ENCODE measurements at regions not wholly inside any gene's neighbourhood (a gene's known extent, or its start where the extent isn't known, plus 50 kb on each side); places are given as distances from the start of the nearest gene placed in this dataset.

- DNase-seq, result no peak
These were observed 53.0 kb upstream of the ANKEF1 start for GRCh38 chr20:9981829-9982228.

GRCh38 chr20:9978397-9979004, 56.3 kb upstream of the ANKEF1 start:
- DNase-seq, result peak; percentile 36

- DNase-seq, result no peak
These were observed 57.2 kb upstream of the ANKEF1 start for GRCh38 chr20:9977629-9978028.

DNA sequence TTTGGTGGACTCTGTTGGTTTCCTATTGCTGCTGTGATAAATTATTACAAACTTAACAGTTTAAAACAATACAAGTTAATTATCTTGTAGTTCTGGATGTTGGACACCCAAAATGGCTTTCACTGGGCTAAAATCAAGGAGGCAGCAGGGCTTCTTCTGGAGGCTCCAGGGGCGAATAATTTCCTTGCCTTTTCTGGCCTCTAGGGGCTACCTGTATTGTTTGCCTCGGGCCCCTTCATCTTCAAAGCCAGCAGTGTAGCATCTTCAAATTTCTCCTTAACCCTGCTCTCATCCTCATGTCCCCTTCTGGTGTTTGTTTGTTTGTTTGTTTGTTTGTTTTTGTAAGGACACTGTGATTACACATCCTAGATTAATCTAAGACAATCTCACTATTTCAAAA, 60.5 kb upstream of the ANKEF1 start:
- DNase-seq, result no peak

GRCh38 chr20:9971746-9972145, 63.0 kb upstream of the ANKEF1 start:
- DNase-seq, result no peak

DNA sequence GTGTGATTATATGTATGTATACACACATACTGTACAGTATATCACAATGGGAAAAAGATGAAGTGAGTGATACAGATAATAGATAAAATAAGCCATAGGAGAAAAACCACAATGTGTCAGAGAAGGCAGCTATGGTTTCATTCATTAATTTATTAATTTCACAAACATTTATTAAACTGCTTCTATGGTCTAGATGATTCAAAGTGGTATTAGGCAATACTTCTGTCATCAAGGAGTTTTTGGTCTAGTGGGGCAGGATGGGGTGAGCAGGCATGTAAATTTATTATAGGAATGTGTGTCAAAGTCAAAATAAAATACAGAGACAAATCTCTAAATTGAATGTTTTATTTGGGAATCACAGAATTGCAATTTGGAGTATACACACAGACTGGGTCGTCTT, 65.2 kb upstream of the ANKEF1 start:
- DNase-seq, result no peak

GRCh38 chr20:9968015-9968414, 66.8 kb upstream of the ANKEF1 start:
- no peak for DNase-seq

DNA sequence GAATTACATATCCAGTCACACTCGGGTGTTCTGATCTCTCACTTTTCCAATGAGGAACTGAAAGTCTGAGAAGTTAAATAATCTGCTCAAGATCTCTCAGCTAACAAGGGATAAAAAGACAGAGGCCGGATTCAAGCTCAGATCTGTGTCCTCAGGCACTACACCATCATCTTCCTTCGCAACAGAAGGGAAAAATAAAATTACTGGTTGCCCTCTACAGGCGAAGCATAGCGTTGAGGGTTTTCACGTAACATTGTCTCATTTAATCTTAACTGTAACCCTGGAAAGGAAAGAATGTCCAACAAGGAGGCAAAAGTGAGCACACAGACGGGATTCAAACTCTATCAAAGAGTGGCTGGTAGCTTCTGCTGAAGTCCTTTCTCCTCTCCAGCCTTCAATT, 67.8 kb upstream of the ANKEF1 start:
- no peak for DNase-seq

- DNase-seq, result no peak
These were observed 71.8 kb upstream of the ANKEF1 start for GRCh38 chr20:9963029-9963428.

DNA sequence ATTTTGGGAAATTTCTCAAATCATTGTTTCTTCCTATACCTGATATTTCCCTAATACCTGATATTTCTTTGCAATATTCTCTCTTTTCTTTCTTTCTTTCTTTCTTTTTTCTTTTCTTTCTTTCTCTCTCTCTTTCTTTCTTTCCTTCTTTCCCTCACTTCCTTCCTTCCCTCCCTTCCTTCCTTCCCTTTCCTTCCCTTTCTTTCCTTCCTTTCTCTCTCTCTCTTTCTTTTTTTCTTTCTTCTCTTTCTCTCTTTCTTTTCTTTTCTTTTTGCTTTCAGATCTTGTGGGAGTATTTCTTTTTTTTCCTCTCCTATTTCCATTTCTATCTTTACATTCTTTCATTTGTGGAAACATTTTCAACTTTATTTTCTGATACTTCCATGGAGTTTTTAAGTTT, 76.1 kb upstream of the ANKEF1 start:
- no peak for DNase-seq

DNA sequence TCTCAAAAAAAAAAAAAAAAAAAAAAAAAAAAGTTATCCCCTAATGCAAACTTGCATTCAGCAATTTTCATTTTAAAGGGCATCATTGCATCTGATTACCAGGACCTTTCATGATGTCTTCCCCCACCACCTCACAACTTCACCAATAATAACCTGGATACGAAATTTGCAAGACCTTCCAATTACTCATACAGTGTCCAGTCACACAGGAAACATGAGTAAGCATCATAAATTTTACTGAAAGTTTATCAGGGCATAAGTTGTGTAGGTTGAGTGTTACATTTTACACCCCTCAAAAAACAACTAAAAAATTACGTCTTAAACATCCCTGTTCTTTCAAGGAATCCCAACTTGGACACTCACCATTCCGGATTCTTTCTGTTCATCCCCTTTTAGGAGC, 79.1 kb upstream of the ANKEF1 start:
- DNase-seq, result no peak

DNA sequence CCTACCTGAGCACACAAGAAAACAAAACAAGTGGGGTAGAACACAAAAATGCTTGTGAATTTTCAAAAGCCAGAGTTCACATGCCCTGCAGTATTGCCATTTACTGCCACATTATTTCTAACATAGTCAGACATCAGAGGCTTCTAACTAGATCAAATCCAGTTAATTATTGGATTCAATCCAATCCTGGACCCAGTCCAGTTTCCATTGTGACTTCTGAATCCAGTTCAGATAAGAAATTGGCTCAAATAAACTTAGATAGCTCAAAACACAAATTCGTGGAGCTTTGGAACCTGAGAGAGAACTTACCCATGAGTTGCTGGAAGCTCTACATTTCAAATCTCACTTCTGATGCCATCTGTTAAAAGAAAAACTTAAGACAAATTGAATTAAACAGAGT, 85.2 kb upstream of the ANKEF1 start:
- no peak for DNase-seq

DNA sequence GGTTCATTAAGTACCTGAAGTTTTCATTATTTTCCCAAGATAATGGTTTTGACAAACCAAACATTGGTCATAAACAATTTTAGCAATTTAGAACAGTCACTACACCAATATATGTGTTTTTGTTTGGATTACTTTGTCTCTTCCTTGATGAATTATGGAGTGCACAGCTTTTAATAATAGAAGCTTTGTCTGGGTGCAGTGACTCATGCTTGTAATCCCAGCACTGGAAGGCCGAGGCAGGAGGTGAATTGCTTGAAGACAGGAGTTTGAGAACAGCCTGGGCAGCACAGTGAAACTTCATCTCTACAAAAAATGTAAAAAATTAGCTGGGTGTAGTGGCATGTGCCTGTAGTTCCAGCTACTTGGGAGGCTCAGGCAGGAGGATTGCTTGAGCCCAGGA, 89.4 kb upstream of the ANKEF1 start:
- no peak for DNase-seq

DNA sequence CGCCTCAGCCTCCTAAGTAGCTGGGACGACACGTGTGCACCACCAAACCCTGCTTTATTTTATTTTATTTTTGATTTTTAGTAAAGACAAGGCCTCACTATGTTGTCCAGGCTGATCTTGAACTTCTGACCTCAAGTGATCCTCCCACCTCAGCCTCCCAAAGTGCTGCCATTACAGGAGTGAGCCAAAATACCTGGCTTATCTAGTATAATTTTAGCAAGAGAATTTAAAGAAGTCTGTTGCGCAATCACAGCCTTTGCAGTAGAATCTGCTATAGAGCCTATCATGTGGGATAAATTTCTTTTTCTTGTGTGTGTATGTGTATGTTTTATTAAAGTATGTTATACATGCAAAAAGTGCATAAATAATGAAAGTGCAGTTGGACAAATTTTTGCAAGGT, 92.1 kb upstream of the ANKEF1 start:
- no peak for DNase-seq

GRCh38 chr20:9940329-9940728, 94.5 kb upstream of the ANKEF1 start:
- no peak for DNase-seq

DNA sequence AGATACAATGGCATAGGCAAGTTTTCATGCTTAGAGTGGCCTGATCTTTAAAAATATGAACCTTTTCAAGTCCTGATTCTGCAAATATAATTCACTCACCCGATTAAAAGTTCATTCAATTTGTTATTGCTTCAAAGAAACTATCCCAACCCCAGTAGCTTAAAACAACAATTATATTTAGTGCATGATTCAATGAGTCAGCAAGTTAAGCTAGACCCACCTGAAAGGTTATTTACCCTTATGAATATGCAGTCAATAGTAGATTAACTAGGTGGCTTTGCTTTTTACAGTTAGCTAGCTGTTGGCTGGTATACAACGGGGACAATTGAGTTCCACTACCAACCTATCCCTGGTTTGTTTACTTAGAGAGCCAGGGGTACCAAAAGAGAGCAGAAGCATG, 95.6 kb upstream of the ANKEF1 start:
- no peak for DNase-seq

DNA sequence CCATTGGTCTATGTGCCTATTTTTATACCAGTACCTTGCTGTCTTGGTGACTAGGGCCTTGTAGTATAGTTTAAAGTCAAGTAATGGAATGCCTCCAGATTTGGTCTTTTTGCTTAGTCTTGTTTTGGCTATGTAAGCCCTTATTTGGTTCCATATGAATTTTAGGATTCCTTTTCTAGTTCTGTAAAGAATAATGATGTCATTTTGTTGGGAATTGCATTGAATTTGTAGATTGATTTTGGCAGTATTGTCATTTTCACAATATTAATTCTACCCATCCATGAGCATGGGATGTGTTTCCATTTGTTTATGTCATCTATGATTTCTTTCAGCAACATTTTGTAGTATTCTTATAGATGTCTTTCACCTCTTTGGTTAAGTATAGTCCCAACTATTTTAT, 96.4 kb upstream of the PAK5 start:
- DNase-seq, result no peak

DNA sequence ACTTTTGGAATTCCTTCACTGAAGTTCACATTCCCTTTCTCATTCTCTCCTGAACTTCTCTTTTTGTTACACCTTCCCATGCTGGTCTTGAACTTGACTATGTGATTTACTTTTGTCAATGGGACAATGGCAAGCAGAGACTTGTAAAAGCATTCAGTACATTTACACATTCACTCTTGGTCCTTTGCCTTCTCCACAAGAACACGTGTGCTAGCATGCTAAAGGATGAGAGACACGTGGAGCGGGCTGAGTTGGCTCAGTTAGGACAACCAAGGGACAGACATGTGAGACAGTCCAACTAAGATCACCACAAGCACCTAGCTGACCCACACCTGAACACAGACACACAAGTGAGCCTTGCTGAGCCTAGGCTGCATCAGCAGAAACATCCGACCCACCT, 91.3 kb upstream of the PAK5 start:
- DNase-seq, result no peak

GRCh38 chr20:9928955-9929354, 90.1 kb upstream of the PAK5 start:
- no peak for DNase-seq

- DNase-seq, result no peak
These were observed 89.4 kb upstream of the PAK5 start for GRCh38 chr20:9928281-9928737.

- DNase-seq, result no peak
These were observed 88.3 kb upstream of the PAK5 start for GRCh38 chr20:9927224-9927623.

DNA sequence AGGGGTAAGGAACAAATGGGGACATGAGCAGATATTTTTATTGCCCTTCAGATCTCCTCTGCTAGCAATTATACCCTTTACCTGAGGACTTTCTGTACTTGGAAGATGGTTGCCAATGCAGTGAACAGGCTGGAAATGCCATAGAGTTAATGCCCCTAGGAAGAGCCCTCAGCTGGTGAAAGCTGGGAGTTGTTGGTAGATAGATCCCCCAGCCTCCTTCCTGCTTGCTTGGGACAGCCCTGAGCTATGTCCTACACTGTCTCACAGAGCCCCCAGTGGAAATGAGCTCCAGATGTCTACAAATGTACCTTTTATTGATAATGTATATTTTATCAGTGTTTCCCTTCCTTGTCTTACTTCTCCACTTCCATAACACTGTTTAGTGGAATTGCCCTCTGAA, 87.6 kb upstream of the PAK5 start:
- DNase-seq, result no peak

DNA sequence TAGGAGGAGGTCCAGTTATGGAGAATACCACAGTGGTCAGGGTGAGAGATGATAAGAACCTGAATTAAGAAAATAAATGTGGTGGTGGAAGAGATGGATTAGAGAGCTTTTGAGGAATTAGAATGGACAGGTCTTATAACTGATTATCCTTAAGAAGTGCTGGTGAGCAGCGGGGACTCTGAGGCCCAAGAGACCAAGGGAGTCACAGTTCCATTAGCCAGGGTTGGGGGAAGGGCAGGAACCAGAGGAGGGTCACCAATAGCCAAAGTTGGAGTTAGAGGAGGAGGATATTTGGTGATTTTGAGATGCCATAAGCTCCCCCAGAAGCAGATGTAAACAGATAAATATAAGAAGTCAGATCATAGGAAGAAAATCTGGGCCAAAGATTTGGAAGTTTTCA, 87.1 kb upstream of the PAK5 start:
- DNase-seq, result no peak

- no peak for DNase-seq
These were observed 84.8 kb upstream of the PAK5 start for GRCh38 chr20:9923648-9924047.

GRCh38 chr20:9920866-9921265, 82.0 kb upstream of the PAK5 start:
- no peak for DNase-seq

Data from GDM1 (cell line).